ENCODE measurements at regions not wholly inside any gene's neighbourhood (a gene's known extent, or its start where the extent isn't known, plus 50 kb on each side); places are given as distances from the start of the nearest gene placed in this dataset.
A peak's percentile ranks its signal among the peaks of the same experiment; 100 is the strongest.
"Not testable (repeated sequence)": the region's sequence is repeated elsewhere in the genome, so short reads cannot be mapped to it uniquely, and the experiment has no call there.

GRCh38 chr12:48409938-48410337 is 59.2 kb upstream of the ZNF641 start:
- not testable (repeated sequence) for DNase-seq (ENCODE audit: low read depth in 2 of 2)

- DNase-seq (ENCODE audit: low read depth in 2 of 2) = no peak
These were observed 59.0 kb upstream of the ANP32D start for GRCh38 chr12:48413388-48413787.

- DNase-seq (ENCODE audit: low read depth in 2 of 2) = no peak
These were observed 58.3 kb upstream of the ANP32D start for GRCh38 chr12:48414021-48414420.

DNA sequence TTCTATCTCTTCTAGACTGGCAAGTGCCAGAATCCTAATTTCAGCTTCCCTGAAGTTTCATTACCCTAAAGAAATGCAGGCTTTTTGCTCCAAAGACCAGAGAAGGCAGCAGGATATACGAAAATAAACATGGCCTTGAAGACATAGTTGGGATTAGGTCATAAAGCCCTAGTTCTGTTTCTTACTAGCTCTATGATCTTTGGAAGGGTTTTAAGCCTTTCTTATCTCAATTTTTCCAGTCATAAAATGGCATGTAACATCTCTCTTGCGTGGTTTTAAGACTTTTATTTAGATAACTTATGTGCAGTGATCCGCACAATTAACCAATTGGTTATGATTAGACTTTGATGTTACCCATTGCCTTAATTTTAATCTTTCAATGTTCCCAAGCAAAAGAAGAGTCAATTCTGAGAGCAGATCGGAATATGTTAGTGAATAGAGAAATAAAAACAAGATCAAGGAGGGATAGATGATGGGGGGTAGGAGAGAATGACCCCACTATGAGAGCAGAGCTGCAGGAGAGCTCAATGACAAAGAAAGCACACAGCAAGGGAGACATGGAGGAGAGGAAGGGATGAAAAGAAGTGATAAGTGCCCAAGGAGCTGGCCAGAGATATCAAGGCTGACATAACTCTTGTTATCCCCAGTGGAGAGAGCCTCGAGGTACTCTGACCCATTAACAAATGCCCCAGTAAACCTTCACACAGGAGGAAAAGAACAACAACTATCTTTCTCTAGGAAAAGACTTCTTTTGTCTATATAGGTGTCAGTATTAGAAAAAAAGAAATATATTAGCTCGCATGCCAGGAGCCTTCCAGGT is 53.0 kb upstream of the ANP32D start:
- DNase-seq (ENCODE audit: low read depth in 2 of 2) = no peak

GRCh38 chr12:48420039-48420775 is 52.2 kb upstream of the ANP32D start:
- DNase-seq (ENCODE audit: low read depth in 2 of 2) = no peak

- peak; percentile 13 to 33 for DNase-seq (ENCODE audit: low read depth in 2 of 2)
These were observed 50.3 kb upstream of the ANP32D start for GRCh38 chr12:48422060-48422459.

All from lung microvascular endothelial cell (primary cell).